Omental fat pad (tissue), 3 donors: ENCODE measurements at regions not wholly inside any gene's neighbourhood (a gene's known extent, or its start where the extent isn't known, plus 50 kb on each side); places are given as distances from the start of the nearest gene placed in this dataset.

Source experiments
- ATAC-seq: fragments of 150-250 bp; one replicate; pipeline ENCODE4 v1.9.1; 2016; ENCODE audit warnings: mild to moderate bottlenecking, moderate library complexity; ENCODE audit not compliant: low FRiP score
- DNase-seq: peaks from one replicate; pipeline ENCODE4 v3.0.0-alpha.2; 2019; ENCODE audit warnings: low spot score
- TF ChIP-seq, protein P1 (sequence below), 3 donors: fragments of 450-650 bp; IDR thresholded peaks; one replicate each; pipeline ENCODE4 v1.5.1; 2016 to 2017; ENCODE audit warnings: antibody characterized with exemption in 3 of 3, mild to moderate bottlenecking in 3 of 3, moderate library complexity in 2 of 3

DNA sequence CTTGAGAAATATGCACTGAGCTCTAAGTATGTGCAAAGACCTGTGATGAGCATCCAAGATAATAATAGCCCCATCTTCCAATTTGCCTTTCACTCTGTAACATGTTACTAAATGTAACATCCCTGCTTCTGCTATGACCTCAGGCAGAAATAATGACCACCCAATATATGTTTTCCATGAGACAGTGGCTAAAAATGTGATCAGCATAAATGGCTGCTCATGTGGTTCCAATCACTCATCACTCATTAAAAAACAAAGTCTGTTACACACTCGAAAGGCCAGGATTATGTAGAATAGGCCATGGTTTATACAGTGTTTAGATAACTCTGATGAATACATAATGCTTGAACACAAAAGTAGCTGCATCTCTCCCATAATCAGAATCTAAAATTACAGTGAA lies 71.4 kb upstream of the MOCS2 start:
- no peak for ATAC-seq
- TF ChIP-seq, protein P1, sequence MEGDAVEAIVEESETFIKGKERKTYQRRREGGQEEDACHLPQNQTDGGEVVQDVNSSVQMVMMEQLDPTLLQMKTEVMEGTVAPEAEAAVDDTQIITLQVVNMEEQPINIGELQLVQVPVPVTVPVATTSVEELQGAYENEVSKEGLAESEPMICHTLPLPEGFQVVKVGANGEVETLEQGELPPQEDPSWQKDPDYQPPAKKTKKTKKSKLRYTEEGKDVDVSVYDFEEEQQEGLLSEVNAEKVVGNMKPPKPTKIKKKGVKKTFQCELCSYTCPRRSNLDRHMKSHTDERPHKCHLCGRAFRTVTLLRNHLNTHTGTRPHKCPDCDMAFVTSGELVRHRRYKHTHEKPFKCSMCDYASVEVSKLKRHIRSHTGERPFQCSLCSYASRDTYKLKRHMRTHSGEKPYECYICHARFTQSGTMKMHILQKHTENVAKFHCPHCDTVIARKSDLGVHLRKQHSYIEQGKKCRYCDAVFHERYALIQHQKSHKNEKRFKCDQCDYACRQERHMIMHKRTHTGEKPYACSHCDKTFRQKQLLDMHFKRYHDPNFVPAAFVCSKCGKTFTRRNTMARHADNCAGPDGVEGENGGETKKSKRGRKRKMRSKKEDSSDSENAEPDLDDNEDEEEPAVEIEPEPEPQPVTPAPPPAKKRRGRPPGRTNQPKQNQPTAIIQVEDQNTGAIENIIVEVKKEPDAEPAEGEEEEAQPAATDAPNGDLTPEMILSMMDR (IDR thresholded peaks at IDR 0.05): no peak
- DNase-seq: no peak

- TF ChIP-seq, protein P1 (IDR thresholded peaks at IDR 0.05): no peak
- ATAC-seq (no peak), DNase-seq (no peak)
Measured at GRCh38 chr5:53183880-53184279, 74.3 kb upstream of the MOCS2 start.

DNA sequence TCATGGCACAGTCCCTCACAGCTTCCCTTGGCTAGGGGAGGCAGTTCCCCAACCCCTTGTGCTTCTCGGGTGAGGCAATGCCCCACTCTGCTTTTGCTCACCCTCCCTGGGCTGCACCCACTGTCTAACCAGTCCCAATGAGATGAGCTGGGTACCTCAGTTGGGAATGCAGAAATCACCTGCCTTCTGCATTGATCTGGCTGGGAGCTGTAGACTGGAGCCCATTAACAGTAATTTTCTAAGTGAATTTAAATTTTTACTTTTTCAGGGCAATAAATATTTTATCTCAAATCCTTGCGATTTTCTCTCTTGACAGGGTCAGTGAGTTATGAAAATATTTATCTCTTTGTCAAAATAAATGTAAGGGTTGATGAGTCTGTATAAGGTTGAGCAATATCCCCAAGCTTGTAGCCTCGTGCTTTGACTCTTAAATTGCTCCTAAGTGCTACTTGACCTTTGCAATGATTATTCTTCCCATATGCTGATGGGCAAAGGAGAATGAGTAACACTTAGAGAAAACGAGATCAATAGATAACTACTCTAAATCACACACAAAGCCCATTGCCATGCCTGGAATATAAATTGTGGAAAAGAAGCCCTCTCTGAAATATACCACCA lies 82.1 kb upstream of the MOCS2 start:
- TF ChIP-seq, protein P1 (IDR thresholded peaks at IDR 0.05): no peak
- ATAC-seq (no peak), DNase-seq (no peak)

GRCh38 chr5:53194086-53194485 lies 84.5 kb upstream of the MOCS2 start:
- ATAC-seq (no peak), DNase-seq (no peak)
- TF ChIP-seq, protein P1 (IDR thresholded peaks at IDR 0.05): no peak

DNA sequence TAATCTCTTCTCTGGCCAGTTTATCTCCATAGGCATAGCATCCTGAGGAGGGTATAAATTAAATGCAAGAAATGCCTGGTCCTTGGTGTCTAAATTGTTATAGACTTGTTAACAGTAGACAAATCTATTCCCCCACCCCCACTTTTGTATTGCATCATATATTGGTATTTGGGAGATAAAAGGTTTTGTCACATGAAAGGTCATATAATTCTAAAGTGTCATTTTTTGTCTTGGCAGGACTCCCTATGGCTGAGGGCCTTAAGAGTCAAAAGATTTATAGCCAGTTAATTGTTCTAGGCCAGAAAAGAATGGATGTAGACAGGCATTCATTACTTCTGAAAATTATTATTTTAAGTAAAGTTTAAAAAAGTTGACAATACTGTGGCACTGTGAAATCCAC lies 90.3 kb upstream of the MOCS2 start:
- TF ChIP-seq, protein P1 (IDR thresholded peaks at IDR 0.05): no peak
- ATAC-seq: no peak
- DNase-seq: no peak

DNA sequence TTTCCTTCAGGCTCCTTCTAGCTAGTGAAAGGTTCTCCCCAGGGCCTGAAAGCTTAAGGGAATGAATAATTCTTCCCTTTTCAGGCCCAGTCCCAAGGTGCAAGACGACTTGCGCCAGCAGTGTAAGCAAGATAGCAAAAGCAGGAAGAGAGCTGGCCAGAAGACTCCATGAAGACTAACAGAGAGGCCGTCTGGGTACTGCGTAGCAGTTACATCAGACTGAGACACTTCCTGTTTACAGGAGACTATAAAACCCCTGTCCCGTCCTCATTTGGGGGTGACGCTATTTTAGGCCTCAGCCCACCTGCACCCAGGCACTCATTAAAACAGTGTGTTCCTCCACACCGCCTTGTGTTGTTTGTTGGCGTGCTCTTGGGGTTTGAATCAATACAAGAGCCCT lies 90.7 kb upstream of the MOCS2 start:
- TF ChIP-seq, protein P1 (IDR thresholded peaks at IDR 0.05): no peak

DNA sequence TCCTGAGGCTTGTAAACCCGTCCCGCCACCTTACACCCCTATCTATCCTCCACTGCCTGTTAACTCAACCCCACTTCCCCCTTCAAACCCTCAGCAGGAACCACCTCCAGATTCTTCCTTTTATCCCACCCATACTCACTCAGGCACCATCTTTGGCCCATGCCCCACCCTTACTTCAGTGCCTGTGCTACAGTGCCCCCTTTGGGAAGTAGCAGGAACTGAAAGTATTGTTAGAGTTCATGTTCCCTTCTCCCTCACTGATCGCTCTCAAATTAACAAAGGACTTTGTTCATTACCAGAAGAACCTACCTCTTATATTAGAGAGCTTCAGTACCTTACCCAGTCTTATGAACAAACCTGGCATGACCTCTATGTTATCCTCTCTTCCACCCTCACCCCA lies 92.2 kb upstream of the MOCS2 start:
- TF ChIP-seq, protein P1 (IDR thresholded peaks at IDR 0.05): no peak
- no peak for ATAC-seq

More for the DNA sequence above, 90.7 kb upstream of the MOCS2 start:
- DNase-seq (no peak), ATAC-seq (no peak)

More for the DNA sequence above, 92.2 kb upstream of the MOCS2 start:
- DNase-seq: no peak
